ENCODE measurements at regions not wholly inside any gene's neighbourhood (a gene's known extent, or its start where the extent isn't known, plus 50 kb on each side); places are given as distances from the start of the nearest gene placed in this dataset.
A peak's percentile ranks its signal among the peaks of the same experiment; 100 is the strongest.
"Not testable (repeated sequence)": the region's sequence is repeated elsewhere in the genome, so short reads cannot be mapped to it uniquely, and the experiment has no call there.

DNA sequence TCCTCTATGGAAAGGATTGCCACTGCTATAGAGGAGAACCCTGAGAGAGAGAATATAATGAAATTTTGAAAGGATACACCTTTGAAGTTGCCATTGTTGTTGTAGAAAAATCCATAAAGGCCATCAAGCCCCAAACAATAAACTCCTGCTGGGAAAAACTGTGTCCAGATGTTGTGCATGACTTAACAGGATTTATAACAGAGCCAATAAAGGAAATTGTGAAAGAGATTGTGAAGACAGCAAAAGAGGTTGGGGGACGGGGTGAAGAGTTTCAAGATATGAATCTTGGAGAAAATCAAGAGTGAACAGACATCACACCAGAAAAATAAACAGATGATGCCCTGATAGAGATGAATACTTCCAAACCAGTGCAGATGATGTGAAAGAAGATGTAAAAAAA lies 396.4 kb downstream of the BCKDHB start:
- no peaks in the 10 kb centered on the region for H3K4me1 ChIP-seq (ENCODE audit: control insufficient read depth, insufficient read depth, low read length)
- TF ChIP-seq ZNF530 (tag by site-specific recombination; IDR thresholded peaks at IDR 0.05; ENCODE audit: low read depth), result no peak
- no peak for TF ChIP-seq ZNF558 (tag by site-specific recombination; IDR thresholded peaks at IDR 0.05)
- no peak for TF ChIP-seq ZBTB48 (tag by site-specific recombination; IDR thresholded peaks at IDR 0.05)
- no peaks in the 10 kb centered on the region for H3K36me3 ChIP-seq (ENCODE audit: control insufficient read depth in 2 of 2, insufficient read depth in 1 of 2, low read length in 2 of 2)
- H3K27ac ChIP-seq (ENCODE audit: extremely low read depth, low read depth, low read length), result no peak overlapping the region
- no peak overlapping the region for H3K4me3 ChIP-seq (ENCODE audit: low read depth, low read length)
- ChIA-PET POLR2A (no interaction called here), CTCF (no interaction called here)
- H3K9me3 ChIP-seq (ENCODE audit: control insufficient read depth, insufficient read depth, low read depth, low read length), result no peaks in the 10 kb centered on the region

DNA sequence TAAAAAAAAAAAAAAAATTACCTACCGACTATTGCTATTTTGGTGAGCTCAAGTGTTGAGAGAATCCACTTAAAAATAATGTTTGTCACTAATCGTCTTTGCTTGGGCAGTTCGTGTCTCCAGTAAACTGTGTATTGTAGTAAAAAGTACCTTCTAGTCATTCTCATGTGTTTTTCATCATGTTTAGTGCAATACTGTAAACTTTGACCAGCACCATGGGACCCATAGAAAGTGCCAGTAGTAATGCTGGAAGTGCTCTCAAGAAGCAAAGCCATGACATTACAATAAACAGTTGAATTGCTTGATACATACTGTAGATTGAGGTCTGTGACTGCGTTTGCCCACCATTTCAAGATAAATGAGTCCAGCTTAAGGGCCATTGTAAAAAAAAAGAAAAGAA lies 395.2 kb downstream of the BCKDHB start:
- ChIA-PET POLR2A (no interaction called here), CTCF (interaction anchor here (0.6 to 1.1 kb wide), 4 partner anchors 12 to 1445 kb away, joined by 3 to 6 read pairs (median 3); partner anchors contain the start of gene BCKDHB)
- Histone ChIP-seq H3K4me3 (ENCODE audit: low read depth, low read length) (no peak overlapping the region), H3K36me3 (ENCODE audit: control insufficient read depth in 2 of 2, insufficient read depth in 1 of 2, low read length in 2 of 2) (no peaks in the 10 kb centered on the region), H3K4me1 (ENCODE audit: control insufficient read depth, insufficient read depth, low read length) (no peaks in the 10 kb centered on the region), H3K27ac (ENCODE audit: extremely low read depth, low read depth, low read length) (no peak overlapping the region), H3K9me3 (ENCODE audit: control insufficient read depth, insufficient read depth, low read depth, low read length) (no peaks in the 10 kb centered on the region)
- TF ChIP-seq ZNF701 (tag by site-specific recombination; IDR thresholded peaks at IDR 0.05) (no peak), ZNF211 (tag by site-specific recombination; IDR thresholded peaks at IDR 0.05; ENCODE audit: low read depth) (no peak), ZNF391 (tag by site-specific recombination; IDR thresholded peaks at IDR 0.05; ENCODE audit: borderline replicate concordance, low read depth) (no peak), KLF9 (tag by site-specific recombination; IDR thresholded peaks at IDR 0.05; ENCODE audit: low read depth) (no peak), ZNF24 (tag by site-specific recombination; IDR thresholded peaks at IDR 0.05) (no peak), ZNF133 (tag by site-specific recombination; IDR thresholded peaks at IDR 0.05) (no peak), ZNF239 (tag by site-specific recombination; IDR thresholded peaks at IDR 0.05) (no peak), ZNF354C (tag by site-specific recombination; IDR thresholded peaks at IDR 0.05; ENCODE audit: borderline replicate concordance, low read depth) (no peak)
- TF ChIP-seq, protein P1, sequence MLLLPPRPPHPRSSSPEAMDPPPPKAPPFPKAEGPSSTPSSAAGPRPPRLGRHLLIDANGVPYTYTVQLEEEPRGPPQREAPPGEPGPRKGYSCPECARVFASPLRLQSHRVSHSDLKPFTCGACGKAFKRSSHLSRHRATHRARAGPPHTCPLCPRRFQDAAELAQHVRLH (tag by site-specific recombination; IDR thresholded peaks at IDR 0.05), result no peak
- TF ChIP-seq, protein P2, sequence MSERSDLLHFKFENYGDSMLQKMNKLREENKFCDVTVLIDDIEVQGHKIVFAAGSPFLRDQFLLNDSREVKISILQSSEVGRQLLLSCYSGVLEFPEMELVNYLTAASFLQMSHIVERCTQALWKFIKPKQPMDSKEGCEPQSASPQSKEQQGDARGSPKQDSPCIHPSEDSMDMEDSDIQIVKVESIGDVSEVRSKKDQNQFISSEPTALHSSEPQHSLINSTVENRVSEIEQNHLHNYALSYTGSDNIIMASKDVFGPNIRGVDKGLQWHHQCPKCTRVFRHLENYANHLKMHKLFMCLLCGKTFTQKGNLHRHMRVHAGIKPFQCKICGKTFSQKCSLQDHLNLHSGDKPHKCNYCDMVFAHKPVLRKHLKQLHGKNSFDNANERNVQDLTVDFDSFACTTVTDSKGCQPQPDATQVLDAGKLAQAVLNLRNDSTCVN (tag by site-specific recombination; optimal IDR thresholded peaks at IDR 0.05), result no peak

DNA sequence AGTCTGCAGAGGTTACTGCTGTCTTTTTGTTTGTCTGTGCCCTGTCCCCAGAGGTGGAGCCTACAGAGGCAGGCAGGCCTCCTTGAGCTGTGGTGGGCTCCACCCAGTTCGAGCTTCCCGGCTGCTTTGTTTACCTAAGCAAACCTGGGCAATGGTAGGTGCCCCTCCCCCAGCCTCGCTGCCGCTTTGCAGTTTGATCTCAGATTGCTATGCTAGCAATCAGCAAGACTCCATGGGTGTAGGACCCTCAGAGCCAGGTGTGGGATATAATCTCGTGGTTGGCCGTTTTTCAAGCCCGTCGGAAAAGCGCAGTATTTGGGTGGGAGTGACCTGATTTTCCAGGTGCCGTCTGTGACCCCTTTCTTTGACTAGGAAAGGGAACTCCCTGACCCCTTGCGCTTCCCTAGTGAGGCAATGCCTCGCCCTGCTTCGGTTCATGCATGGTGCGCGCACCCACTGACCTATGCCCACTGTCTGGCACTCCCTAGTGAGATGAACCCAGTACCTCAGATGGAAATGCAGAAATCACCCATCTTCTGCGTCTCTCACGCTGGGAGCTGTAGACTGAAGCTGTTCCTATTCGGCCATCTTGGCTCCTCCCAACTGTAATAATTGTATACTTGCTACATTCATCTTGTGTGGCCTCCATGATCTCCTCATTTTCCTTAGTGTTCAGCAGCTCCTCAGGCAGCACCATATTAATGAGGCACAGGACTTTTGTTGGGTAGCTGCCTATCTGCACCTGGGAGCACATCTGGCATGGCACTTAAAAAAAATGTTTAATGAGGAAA lies 391.4 kb downstream of the BCKDHB start:
- POLR2A ChIA-PET; H3K9me3 ChIP-seq (ENCODE audit: control insufficient read depth, insufficient read depth, low read depth, low read length); H3K27ac ChIP-seq (ENCODE audit: extremely low read depth, low read depth, low read length); H3K4me3 ChIP-seq (ENCODE audit: low read depth, low read length); CTCF ChIA-PET; H3K4me1 ChIP-seq (ENCODE audit: control insufficient read depth, insufficient read depth, low read length); H3K36me3 ChIP-seq (ENCODE audit: control insufficient read depth in 2 of 2, insufficient read depth in 1 of 2, low read length in 2 of 2): not testable (repeated sequence)
- TF ChIP-seq YY1 (tag by site-specific recombination; IDR thresholded peaks at IDR 0.05) (peak; percentile 56; the same call in 1 of the 2 replicates), ZBTB48 (tag by site-specific recombination; IDR thresholded peaks at IDR 0.05) (0 out of 2 replicates have a peak, but pooled peaks have one; percentile 24)

DNA sequence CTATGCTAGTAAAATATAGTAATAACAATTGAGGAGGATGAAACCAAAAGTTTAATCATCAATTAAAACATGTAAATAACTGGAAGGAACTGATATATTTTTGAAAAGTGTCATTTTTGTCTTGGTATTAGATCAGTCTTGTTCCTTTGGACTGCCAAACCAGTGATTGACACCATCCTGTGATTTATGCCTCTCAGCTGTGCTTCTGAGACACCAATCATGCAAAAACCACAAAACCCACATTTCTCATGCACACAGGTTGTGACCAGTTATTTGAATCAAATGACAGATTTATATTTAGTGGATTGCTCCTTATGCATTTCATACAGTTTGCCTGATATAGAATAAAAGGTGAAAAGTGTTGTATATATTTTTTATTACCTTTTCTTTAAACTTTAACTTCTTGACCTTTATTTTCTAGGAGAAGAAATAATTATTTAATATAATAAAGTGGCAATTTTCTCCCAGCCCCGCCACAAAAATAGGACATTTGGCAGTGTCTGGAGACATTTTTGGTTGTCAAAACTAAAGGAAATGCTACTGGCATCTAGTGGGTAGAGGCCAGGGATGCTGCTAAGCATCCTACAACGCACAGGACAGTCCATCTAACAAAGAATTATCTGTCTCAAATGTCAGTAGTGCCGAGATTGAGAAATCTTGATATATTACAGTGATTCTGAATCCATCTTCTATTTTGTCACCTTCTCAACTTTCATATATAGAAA lies 383.6 kb downstream of the BCKDHB start:
- POLR2A ChIA-PET, result no interaction called here
- Histone ChIP-seq H3K4me1 (ENCODE audit: control insufficient read depth, insufficient read depth, low read length) (no peaks in the 10 kb centered on the region), H3K4me3 (ENCODE audit: low read depth, low read length) (no peak overlapping the region), H3K36me3 (ENCODE audit: control insufficient read depth in 2 of 2, insufficient read depth in 1 of 2, low read length in 2 of 2) (no peaks in the 10 kb centered on the region), H3K9me3 (ENCODE audit: control insufficient read depth, insufficient read depth, low read depth, low read length) (no peaks in the 10 kb centered on the region), H3K27ac (ENCODE audit: extremely low read depth, low read depth, low read length) (no peak overlapping the region)
- CTCF ChIA-PET, result interaction anchor here (1.0 kb wide), 1 partner anchor 12 kb away, joined by 3 read pairs; no protein-coding TSS in a partner anchor
- TF ChIP-seq ZNF23 (tag by site-specific recombination; IDR thresholded peaks at IDR 0.05; ENCODE audit: borderline replicate concordance), result no peak
- TF ChIP-seq, protein P3, sequence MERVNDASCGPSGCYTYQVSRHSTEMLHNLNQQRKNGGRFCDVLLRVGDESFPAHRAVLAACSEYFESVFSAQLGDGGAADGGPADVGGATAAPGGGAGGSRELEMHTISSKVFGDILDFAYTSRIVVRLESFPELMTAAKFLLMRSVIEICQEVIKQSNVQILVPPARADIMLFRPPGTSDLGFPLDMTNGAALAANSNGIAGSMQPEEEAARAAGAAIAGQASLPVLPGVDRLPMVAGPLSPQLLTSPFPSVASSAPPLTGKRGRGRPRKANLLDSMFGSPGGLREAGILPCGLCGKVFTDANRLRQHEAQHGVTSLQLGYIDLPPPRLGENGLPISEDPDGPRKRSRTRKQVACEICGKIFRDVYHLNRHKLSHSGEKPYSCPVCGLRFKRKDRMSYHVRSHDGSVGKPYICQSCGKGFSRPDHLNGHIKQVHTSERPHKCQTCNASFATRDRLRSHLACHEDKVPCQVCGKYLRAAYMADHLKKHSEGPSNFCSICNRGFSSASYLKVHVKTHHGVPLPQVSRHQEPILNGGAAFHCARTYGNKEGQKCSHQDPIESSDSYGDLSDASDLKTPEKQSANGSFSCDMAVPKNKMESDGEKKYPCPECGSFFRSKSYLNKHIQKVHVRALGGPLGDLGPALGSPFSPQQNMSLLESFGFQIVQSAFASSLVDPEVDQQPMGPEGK (tag by site-specific recombination; IDR thresholded peaks at IDR 0.05), result no peak
- TF ChIP-seq ZNF114 (tag by site-specific recombination; IDR thresholded peaks at IDR 0.05), result no peak
- TF ChIP-seq ZNF416 (tag by site-specific recombination; IDR thresholded peaks at IDR 0.05), result no peak
- TF ChIP-seq, protein P4, sequence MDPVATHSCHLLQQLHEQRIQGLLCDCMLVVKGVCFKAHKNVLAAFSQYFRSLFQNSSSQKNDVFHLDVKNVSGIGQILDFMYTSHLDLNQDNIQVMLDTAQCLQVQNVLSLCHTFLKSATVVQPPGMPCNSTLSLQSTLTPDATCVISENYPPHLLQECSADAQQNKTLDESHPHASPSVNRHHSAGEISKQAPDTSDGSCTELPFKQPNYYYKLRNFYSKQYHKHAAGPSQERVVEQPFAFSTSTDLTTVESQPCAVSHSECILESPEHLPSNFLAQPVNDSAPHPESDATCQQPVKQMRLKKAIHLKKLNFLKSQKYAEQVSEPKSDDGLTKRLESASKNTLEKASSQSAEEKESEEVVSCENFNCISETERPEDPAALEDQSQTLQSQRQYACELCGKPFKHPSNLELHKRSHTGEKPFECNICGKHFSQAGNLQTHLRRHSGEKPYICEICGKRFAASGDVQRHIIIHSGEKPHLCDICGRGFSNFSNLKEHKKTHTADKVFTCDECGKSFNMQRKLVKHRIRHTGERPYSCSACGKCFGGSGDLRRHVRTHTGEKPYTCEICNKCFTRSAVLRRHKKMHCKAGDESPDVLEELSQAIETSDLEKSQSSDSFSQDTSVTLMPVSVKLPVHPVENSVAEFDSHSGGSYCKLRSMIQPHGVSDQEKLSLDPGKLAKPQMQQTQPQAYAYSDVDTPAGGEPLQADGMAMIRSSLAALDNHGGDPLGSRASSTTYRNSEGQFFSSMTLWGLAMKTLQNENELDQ (tag by site-specific recombination; IDR thresholded peaks at IDR 0.05; ENCODE audit: low read depth), result no peak
- no peak for TF ChIP-seq ZBTB48 (tag by site-specific recombination; IDR thresholded peaks at IDR 0.05)
- TF ChIP-seq ZNF146 (tag by site-specific recombination; IDR thresholded peaks at IDR 0.05), result no peak
